ENCODE measurements at regions not wholly inside any gene's neighbourhood (a gene's known extent, or its start where the extent isn't known, plus 50 kb on each side); places are given as distances from the start of the nearest gene placed in this dataset.

DNA sequence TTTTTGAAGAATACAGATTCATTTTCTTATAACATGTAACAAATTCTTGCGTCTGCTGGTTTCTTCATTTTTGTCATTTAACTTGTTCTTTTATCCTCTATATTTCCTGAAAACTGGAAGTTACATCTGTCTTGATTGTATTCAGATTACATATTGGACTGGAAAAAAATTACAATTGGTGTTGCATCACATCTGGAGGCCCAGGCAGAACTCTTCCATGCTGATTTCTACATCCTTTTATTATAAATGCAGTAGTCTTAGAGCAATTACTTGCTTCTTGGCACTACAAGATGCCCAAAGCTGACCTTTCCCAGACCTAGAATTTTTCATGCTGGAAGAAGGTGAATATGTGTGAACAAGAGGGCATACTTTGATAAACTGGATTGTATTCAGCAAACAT lies 460.9 kb upstream of the CNTNAP2 start:
- WGBS (ENCODE audit: insufficient coverage, low coverage, missing lambda C conversion rate) = 4% methylated on average over 1 of the region's 1 CpG
- Histone ChIP-seq H3K27me3 (ENCODE audit: control insufficient read depth in 2 of 2, insufficient read depth in 2 of 2, low read length in 2 of 2) (no peaks in the 10 kb centered on the region), H3K9me1 (ENCODE audit: control insufficient read depth, insufficient read depth, low read length) (no peaks in the 10 kb centered on the region), H3K9me3 (replicated peaks; ENCODE audit: control insufficient read depth, insufficient read depth, low read depth, low read length) (no peaks in the 10 kb centered on the region), H3K27ac (ENCODE audit: extremely low read depth, low read depth, low read length) (no peak overlapping the region), H3K4me3 (no peak overlapping the region), H3K4me2 (ENCODE audit: insufficient read depth, low read length) (no peak overlapping the region), H3K36me3 (ENCODE audit: control insufficient read depth, insufficient read depth, low read length) (no peaks in the 10 kb centered on the region), H4K20me1 (replicated peaks; ENCODE audit: control insufficient read depth, insufficient read depth, low read length) (no peaks in the 10 kb centered on the region), H3K9ac (ENCODE audit: insufficient read depth in 1 of 2, low read depth in 2 of 2, low read length in 2 of 2) (no peak overlapping the region), H3K4me1 (replicated peaks in 1 of 2; ENCODE audit: control insufficient read depth in 2 of 2, insufficient read depth in 2 of 2, low read length in 2 of 2) (no peaks in the 10 kb centered on the region), H3K79me2 (ENCODE audit: control insufficient read depth, insufficient read depth, low read length) (no peaks in the 10 kb centered on the region), H2AFZ (ENCODE audit: low read depth, low read length) (no peak overlapping the region)
- ChIA-PET POLR2A (no interaction called here), CTCF (ENCODE audit: low intra/inter-chr PET ratio) (no interaction called here)
- no peak for FAIRE-seq
- intact Hi-C loops (cut with micrococcal nuclease) = no loop called here
- no peak for ATAC-seq
- in situ Hi-C loops (cut with MboI) = no loop called here
- no peak for DNase-seq (ENCODE audit: extremely low read depth in 1 of 4, low spot score in 3 of 4)
- TF ChIP-seq BCLAF1 (IDR thresholded peaks at IDR 0.05; ENCODE audit: borderline replicate concordance in 1 of 2, control insufficient read depth in 1 of 2, low read depth in 2 of 2, low read length in 1 of 2) (no peak), SMARCB1 (IDR thresholded peaks at IDR 0.05; ENCODE audit: insufficient read length, low read depth) (no peak), ZFP1 (CRISPR knock-in tag; IDR thresholded peaks at IDR 0.05) (no peak), COPS2 (conservative IDR thresholded peaks at IDR 0.05) (no peak), ZNF408 (CRISPR knock-in tag; IDR thresholded peaks at IDR 0.05; ENCODE audit: low read depth) (no peak), CEBPG (CRISPR knock-in tag; IDR thresholded peaks at IDR 0.05) (no peak), CEBPG (tag; conservative IDR thresholded peaks at IDR 0.05 in 1 of 2, IDR thresholded peaks at IDR 0.05 in 1 of 2) (peak in 1 of 2 experiments; percentile 49; a peak in 1 of 4 replicates), HMBOX1 (IDR thresholded peaks at IDR 0.05) (no peak), TBP (optimal IDR thresholded peaks at IDR 0.05; ENCODE audit: low read depth, low read length) (no peak), HOMEZ (CRISPR knock-in tag; IDR thresholded peaks at IDR 0.05) (no peak), ZBTB9 (CRISPR knock-in tag; IDR thresholded peaks at IDR 0.05) (no peak), CEBPB (tag; IDR thresholded peaks at IDR 0.05) (peak; percentile 52), GATAD2A (IDR thresholded peaks at IDR 0.05) (no peak), ZEB2 (IDR thresholded peaks at IDR 0.05) (no peak), RFX5 (IDR thresholded peaks at IDR 0.05; ENCODE audit: low read depth, low read length) (no peak), SPI1 (IDR thresholded peaks at IDR 0.05; ENCODE audit: borderline replicate concordance, low read depth, low read length) (no peak)
- TF ChIP-seq, protein P1, sequence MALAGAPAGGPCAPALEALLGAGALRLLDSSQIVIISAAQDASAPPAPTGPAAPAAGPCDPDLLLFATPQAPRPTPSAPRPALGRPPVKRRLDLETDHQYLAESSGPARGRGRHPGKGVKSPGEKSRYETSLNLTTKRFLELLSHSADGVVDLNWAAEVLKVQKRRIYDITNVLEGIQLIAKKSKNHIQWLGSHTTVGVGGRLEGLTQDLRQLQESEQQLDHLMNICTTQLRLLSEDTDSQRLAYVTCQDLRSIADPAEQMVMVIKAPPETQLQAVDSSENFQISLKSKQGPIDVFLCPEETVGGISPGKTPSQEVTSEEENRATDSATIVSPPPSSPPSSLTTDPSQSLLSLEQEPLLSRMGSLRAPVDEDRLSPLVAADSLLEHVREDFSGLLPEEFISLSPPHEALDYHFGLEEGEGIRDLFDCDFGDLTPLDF (CRISPR knock-in tag; IDR thresholded peaks at IDR 0.05) = no peak
- BruUV-seq (replicated peaks) = no TSS peak

Data from K562 (cell line).